CD8-positive, alpha-beta memory T cell (primary cell): ENCODE measurements at regions not wholly inside any gene's neighbourhood (a gene's known extent, or its start where the extent isn't known, plus 50 kb on each side); places are given as distances from the start of the nearest gene placed in this dataset.
"Not testable (repeated sequence)": the region's sequence is repeated elsewhere in the genome, so short reads cannot be mapped to it uniquely, and the experiment has no call there.

Experiments
- CTCF ChIA-PET: fragments of 350-600 bp; sonication (Branson Sonifier 250); formaldehyde crosslinking; loops from one replicate; lab custom pipeline; 2021; ENCODE audit warnings: antibody characterized with exemption; lab: Charles Lee
- POLR2A ChIA-PET: fragments of 350-600 bp; sonication (Branson Sonifier 250); formaldehyde crosslinking; loops from one replicate; lab custom pipeline; 2021; ENCODE audit warnings: antibody characterized with exemption; lab: Charles Lee
- DNase-seq, 5 donors: peaks; one replicate each; pipeline versions ENCODE4 v3.0.0 to v3.0.0-alpha.2; 2020 to 2022; ENCODE audit warnings: mixed read lengths in 1 of 5
- H3K27ac ChIP-seq: one replicate; pipeline ENCODE4 v1.7.0; 2013; ENCODE audit warnings: low read depth, mild to moderate bottlenecking, low read length, moderate library complexity
- H3K27me3 ChIP-seq: 2 replicates; pipeline ENCODE4 v1.7.0; 2013; ENCODE audit warnings: low read length, mild to moderate bottlenecking; ENCODE audit not compliant: insufficient read depth, poor library complexity, severe bottlenecking
- H3K36me3 ChIP-seq: 2 replicates; pipeline ENCODE4 v1.7.0; 2013; ENCODE audit warnings: mild to moderate bottlenecking, low read length, moderate library complexity; ENCODE audit not compliant: insufficient read depth
- H3K4me1 ChIP-seq: 2 replicates; pipeline ENCODE4 v1.7.0; 2013; ENCODE audit warnings: mild to moderate bottlenecking, low read length, moderate library complexity; ENCODE audit not compliant: insufficient read depth
- H3K4me3 ChIP-seq: 2 replicates; pipeline ENCODE4 v1.7.0; 2013; ENCODE audit warnings: mild to moderate bottlenecking, low read length
- H3K9me3 ChIP-seq: 2 replicates; pipeline ENCODE4 v1.7.0; 2013; ENCODE audit warnings: mild to moderate bottlenecking, low read length
- H3K27ac Mint-ChIP-seq, 8 donors: one replicate each; pipeline ENCODE4 v1.8.0; 2020 to 2021; ENCODE audit warnings: mixed read lengths in 8 of 8, mild to moderate bottlenecking in 6 of 8, inconsistent platforms in 3 of 8, moderate library complexity in 3 of 8
- H3K27me3 Mint-ChIP-seq, 2 donors: one replicate each; pipeline ENCODE4 v1.8.0; 2020 to 2021; ENCODE audit warnings: mixed read lengths in 2 of 2, mild to moderate bottlenecking in 1 of 2, moderate library complexity in 1 of 2
- H3K36me3 Mint-ChIP-seq, 3 donors: one replicate each; pipeline ENCODE4 v1.8.0; 2020 to 2021; ENCODE audit warnings: mixed read lengths in 3 of 3, inconsistent platforms in 1 of 3, mild to moderate bottlenecking in 1 of 3
- H3K4me1 Mint-ChIP-seq, 3 donors: one replicate each; pipeline ENCODE4 v1.8.0; 2020 to 2021; ENCODE audit warnings: mixed read lengths in 3 of 3, inconsistent platforms in 1 of 3, mild to moderate bottlenecking in 1 of 3
- H3K4me3 Mint-ChIP-seq, 7 donors: one replicate each; pipeline ENCODE4 v1.8.0; 2020 to 2021; ENCODE audit warnings: mixed read lengths in 7 of 7, mild to moderate bottlenecking in 6 of 7, moderate library complexity in 4 of 7, inconsistent platforms in 2 of 7
- H3K9me3 Mint-ChIP-seq, 5 donors: one replicate each; pipeline ENCODE4 v1.8.0; 2020 to 2022; ENCODE audit warnings: mixed read lengths in 5 of 5, mild to moderate bottlenecking in 3 of 5, moderate library complexity in 2 of 5, inconsistent platforms in 1 of 5

GRCh38 chr18:75846321-75846720 lies 418.8 kb upstream of the SMIM21 start:
- no peak overlapping the region for H3K27ac Mint-ChIP-seq

GRCh38 chr18:75845413-75845812 lies 417.9 kb upstream of the SMIM21 start:
- Histone ChIP-seq H3K27me3 (no peaks in the 10 kb centered on the region), H3K27ac (no peak overlapping the region), H3K4me3 (no peak overlapping the region), H3K4me1 (no peaks in the 10 kb centered on the region), H3K36me3 (no peaks in the 10 kb centered on the region), H3K9me3 (no peaks in the 10 kb centered on the region)
- peaks cover 0 to 8% (median 3%) of the 10 kb centered on the region in 5 donors for H3K9me3 Mint-ChIP-seq
- ChIA-PET CTCF (no interaction called here), POLR2A (no interaction called here)
- H3K4me3 Mint-ChIP-seq: no peak overlapping the region
- no peak overlapping the region for H3K27ac Mint-ChIP-seq
- H3K4me1 Mint-ChIP-seq: no peaks in the 10 kb centered on the region
- no peaks in the 10 kb centered on the region for H3K36me3 Mint-ChIP-seq
- no peak for DNase-seq
- no peaks in the 10 kb centered on the region for H3K27me3 Mint-ChIP-seq

More at GRCh38 chr18:75846321-75846720, 418.8 kb upstream of the SMIM21 start:
- DNase-seq: no peak
- H3K4me3 ChIP-seq: no peak overlapping the region
- no peaks in the 10 kb centered on the region for H3K27me3 Mint-ChIP-seq
- ChIA-PET CTCF (no interaction called here), POLR2A (no interaction called here)
- no peaks in the 10 kb centered on the region for H3K9me3 ChIP-seq
- no peak overlapping the region for H3K27ac ChIP-seq
- H3K27me3 ChIP-seq: no peaks in the 10 kb centered on the region
- H3K9me3 Mint-ChIP-seq: peaks cover 0 to 8% (median 3%) of the 10 kb centered on the region in 5 donors
- no peak overlapping the region for H3K4me3 Mint-ChIP-seq
- no peaks in the 10 kb centered on the region for H3K4me1 Mint-ChIP-seq
- H3K36me3 Mint-ChIP-seq: no peaks in the 10 kb centered on the region
- H3K4me1 ChIP-seq: no peaks in the 10 kb centered on the region
- H3K36me3 ChIP-seq: no peaks in the 10 kb centered on the region

GRCh38 chr18:75844146-75844545 lies 416.6 kb upstream of the SMIM21 start:
- H3K36me3 Mint-ChIP-seq: no peaks in the 10 kb centered on the region
- no peaks in the 10 kb centered on the region for H3K4me1 Mint-ChIP-seq
- H3K27ac Mint-ChIP-seq: no peak overlapping the region
- Histone ChIP-seq H3K36me3 (no peaks in the 10 kb centered on the region), H3K4me1 (no peaks in the 10 kb centered on the region), H3K4me3 (no peak overlapping the region), H3K27me3 (no peaks in the 10 kb centered on the region), H3K27ac (no peak overlapping the region), H3K9me3 (no peaks in the 10 kb centered on the region)
- ChIA-PET POLR2A (no interaction called here), CTCF (no interaction called here)
- no peak for DNase-seq
- H3K27me3 Mint-ChIP-seq: no peaks in the 10 kb centered on the region
- no peak overlapping the region for H3K4me3 Mint-ChIP-seq
- H3K9me3 Mint-ChIP-seq: peaks cover 0 to 8% (median 3%) of the 10 kb centered on the region in 5 donors

- H3K27me3 ChIP-seq: no peaks in the 10 kb centered on the region
- no peak overlapping the region for H3K4me3 ChIP-seq
- ChIA-PET POLR2A (no interaction called here), CTCF (no interaction called here)
- Mint-ChIP-seq H3K9me3 (peaks cover 0 to 5% (median 0%) of the 10 kb centered on the region in 5 donors), H3K36me3 (no peaks in the 10 kb centered on the region), H3K27me3 (peaks cover 0 to 1% of the 10 kb centered on the region in 2 donors), H3K27ac (no peak overlapping the region), H3K4me3 (no peak overlapping the region), H3K4me1 (no peaks in the 10 kb centered on the region)
- no peaks in the 10 kb centered on the region for H3K4me1 ChIP-seq
- no peaks in the 10 kb centered on the region for H3K9me3 ChIP-seq
- no peaks in the 10 kb centered on the region for H3K36me3 ChIP-seq
- DNase-seq: no peak
- no peak overlapping the region for H3K27ac ChIP-seq
Observed at GRCh38 chr18:75840131-75840530, 412.6 kb upstream of the SMIM21 start.

- H3K27me3 Mint-ChIP-seq, DNase-seq, H3K9me3 Mint-ChIP-seq, H3K27me3 ChIP-seq, H3K27ac ChIP-seq, H3K4me3 Mint-ChIP-seq, H3K27ac Mint-ChIP-seq, H3K36me3 ChIP-seq, H3K4me1 ChIP-seq, POLR2A ChIA-PET, H3K4me3 ChIP-seq, H3K9me3 ChIP-seq, CTCF ChIA-PET, H3K36me3 Mint-ChIP-seq, H3K4me1 Mint-ChIP-seq: not testable (repeated sequence)
Observed at GRCh38 chr18:75839686-75840085, 412.2 kb upstream of the SMIM21 start.

- Histone ChIP-seq H3K9me3 (no peaks in the 10 kb centered on the region), H3K27me3 (no peaks in the 10 kb centered on the region), H3K4me3 (no peak overlapping the region), H3K4me1 (no peaks in the 10 kb centered on the region), H3K27ac (no peak overlapping the region), H3K36me3 (no peaks in the 10 kb centered on the region)
- peaks cover 0 to 2% (median 0%) of the 10 kb centered on the region in 5 donors for H3K9me3 Mint-ChIP-seq
- no peak for DNase-seq
- H3K36me3 Mint-ChIP-seq: no peaks in the 10 kb centered on the region
- H3K27ac Mint-ChIP-seq: no peak overlapping the region
- peaks cover 0 to 2% of the 10 kb centered on the region in 2 donors for H3K27me3 Mint-ChIP-seq
- no peaks in the 10 kb centered on the region for H3K4me1 Mint-ChIP-seq
- POLR2A ChIA-PET: no interaction called here
- CTCF ChIA-PET: no interaction called here
- no peak overlapping the region for H3K4me3 Mint-ChIP-seq
Observed at GRCh38 chr18:75839041-75839440, 411.5 kb upstream of the SMIM21 start.

- H3K36me3 Mint-ChIP-seq: no peaks in the 10 kb centered on the region
- CTCF ChIA-PET: no interaction called here
Observed at GRCh38 chr18:75837316-75837715, 409.8 kb upstream of the SMIM21 start.

GRCh38 chr18:75836516-75836915 lies 409.0 kb upstream of the SMIM21 start:
- H3K9me3 Mint-ChIP-seq: peaks cover 0 to 5% (median 0%) of the 10 kb centered on the region in 5 donors

More at GRCh38 chr18:75837316-75837715, 409.8 kb upstream of the SMIM21 start:
- H3K27me3 ChIP-seq: no peaks in the 10 kb centered on the region
- H3K9me3 ChIP-seq: no peaks in the 10 kb centered on the region
- no peaks in the 10 kb centered on the region for H3K36me3 ChIP-seq
- POLR2A ChIA-PET: no interaction called here
- no peaks in the 10 kb centered on the region for H3K4me1 Mint-ChIP-seq
- no peak overlapping the region for H3K4me3 Mint-ChIP-seq
- H3K4me3 ChIP-seq: no peak overlapping the region
- no peaks in the 10 kb centered on the region for H3K4me1 ChIP-seq
- H3K27ac Mint-ChIP-seq: no peak overlapping the region
- no peak for DNase-seq
- peaks cover 0 to 2% of the 10 kb centered on the region in 2 donors for H3K27me3 Mint-ChIP-seq
- H3K27ac ChIP-seq: no peak overlapping the region
- peaks cover 0 to 4% (median 0%) of the 10 kb centered on the region in 5 donors for H3K9me3 Mint-ChIP-seq

GRCh38 chr18:75831960-75832359 lies 404.5 kb upstream of the SMIM21 start:
- CTCF ChIA-PET: no interaction called here
- POLR2A ChIA-PET: no interaction called here
- no peaks in the 10 kb centered on the region for H3K27me3 ChIP-seq

More at GRCh38 chr18:75836516-75836915, 409.0 kb upstream of the SMIM21 start:
- Mint-ChIP-seq H3K4me3 (no peak overlapping the region), H3K4me1 (no peaks in the 10 kb centered on the region), H3K27me3 (peaks cover 0 to 2% of the 10 kb centered on the region in 2 donors), H3K36me3 (no peaks in the 10 kb centered on the region), H3K27ac (no peak overlapping the region)
- no peaks in the 10 kb centered on the region for H3K4me1 ChIP-seq
- ChIA-PET CTCF (no interaction called here), POLR2A (no interaction called here)
- H3K9me3 ChIP-seq: no peaks in the 10 kb centered on the region
- no peak for DNase-seq
- no peak overlapping the region for H3K4me3 ChIP-seq
- H3K27ac ChIP-seq: no peak overlapping the region
- no peaks in the 10 kb centered on the region for H3K36me3 ChIP-seq
- H3K27me3 ChIP-seq: no peaks in the 10 kb centered on the region

More at GRCh38 chr18:75831960-75832359, 404.5 kb upstream of the SMIM21 start:
- Histone ChIP-seq H3K9me3 (no peaks in the 10 kb centered on the region), H3K27ac (no peak overlapping the region), H3K4me3 (no peak overlapping the region), H3K36me3 (no peaks in the 10 kb centered on the region), H3K4me1 (no peaks in the 10 kb centered on the region)
- no peak for DNase-seq
- Mint-ChIP-seq H3K4me1 (no peaks in the 10 kb centered on the region), H3K27ac (no peak overlapping the region), H3K4me3 (no peak overlapping the region), H3K27me3 (peaks cover 0 to 2% of the 10 kb centered on the region in 2 donors), H3K9me3 (peaks cover 0 to 5% (median 0%) of the 10 kb centered on the region in 5 donors), H3K36me3 (no peaks in the 10 kb centered on the region)
